GM12801 (cell line): ENCODE measurements at regions not wholly inside any gene's neighbourhood (a gene's known extent, or its start where the extent isn't known, plus 50 kb on each side); places are given as distances from the start of the nearest gene placed in this dataset.

Experiments used
- TF ChIP-seq, protein P1 (sequence below): IDR thresholded peaks from one replicate; pipeline ENCODE4 v1.5.1; 2011; ENCODE audit warnings: control low read depth; ENCODE audit not compliant: insufficient read length; ENCODE audit errors: extremely low read depth

GRCh38 chr5:165617491-165617890, 2112.1 kb downstream of the MAT2B start:
- TF ChIP-seq, protein P1, sequence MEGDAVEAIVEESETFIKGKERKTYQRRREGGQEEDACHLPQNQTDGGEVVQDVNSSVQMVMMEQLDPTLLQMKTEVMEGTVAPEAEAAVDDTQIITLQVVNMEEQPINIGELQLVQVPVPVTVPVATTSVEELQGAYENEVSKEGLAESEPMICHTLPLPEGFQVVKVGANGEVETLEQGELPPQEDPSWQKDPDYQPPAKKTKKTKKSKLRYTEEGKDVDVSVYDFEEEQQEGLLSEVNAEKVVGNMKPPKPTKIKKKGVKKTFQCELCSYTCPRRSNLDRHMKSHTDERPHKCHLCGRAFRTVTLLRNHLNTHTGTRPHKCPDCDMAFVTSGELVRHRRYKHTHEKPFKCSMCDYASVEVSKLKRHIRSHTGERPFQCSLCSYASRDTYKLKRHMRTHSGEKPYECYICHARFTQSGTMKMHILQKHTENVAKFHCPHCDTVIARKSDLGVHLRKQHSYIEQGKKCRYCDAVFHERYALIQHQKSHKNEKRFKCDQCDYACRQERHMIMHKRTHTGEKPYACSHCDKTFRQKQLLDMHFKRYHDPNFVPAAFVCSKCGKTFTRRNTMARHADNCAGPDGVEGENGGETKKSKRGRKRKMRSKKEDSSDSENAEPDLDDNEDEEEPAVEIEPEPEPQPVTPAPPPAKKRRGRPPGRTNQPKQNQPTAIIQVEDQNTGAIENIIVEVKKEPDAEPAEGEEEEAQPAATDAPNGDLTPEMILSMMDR, result no peak

GRCh38 chr5:165620394-165620793, 2115.0 kb downstream of the MAT2B start:
- TF ChIP-seq, protein P1, result no peak

GRCh38 chr5:165622864-165623536, 2117.6 kb downstream of the MAT2B start:
- TF ChIP-seq, protein P1, result no peak

DNA sequence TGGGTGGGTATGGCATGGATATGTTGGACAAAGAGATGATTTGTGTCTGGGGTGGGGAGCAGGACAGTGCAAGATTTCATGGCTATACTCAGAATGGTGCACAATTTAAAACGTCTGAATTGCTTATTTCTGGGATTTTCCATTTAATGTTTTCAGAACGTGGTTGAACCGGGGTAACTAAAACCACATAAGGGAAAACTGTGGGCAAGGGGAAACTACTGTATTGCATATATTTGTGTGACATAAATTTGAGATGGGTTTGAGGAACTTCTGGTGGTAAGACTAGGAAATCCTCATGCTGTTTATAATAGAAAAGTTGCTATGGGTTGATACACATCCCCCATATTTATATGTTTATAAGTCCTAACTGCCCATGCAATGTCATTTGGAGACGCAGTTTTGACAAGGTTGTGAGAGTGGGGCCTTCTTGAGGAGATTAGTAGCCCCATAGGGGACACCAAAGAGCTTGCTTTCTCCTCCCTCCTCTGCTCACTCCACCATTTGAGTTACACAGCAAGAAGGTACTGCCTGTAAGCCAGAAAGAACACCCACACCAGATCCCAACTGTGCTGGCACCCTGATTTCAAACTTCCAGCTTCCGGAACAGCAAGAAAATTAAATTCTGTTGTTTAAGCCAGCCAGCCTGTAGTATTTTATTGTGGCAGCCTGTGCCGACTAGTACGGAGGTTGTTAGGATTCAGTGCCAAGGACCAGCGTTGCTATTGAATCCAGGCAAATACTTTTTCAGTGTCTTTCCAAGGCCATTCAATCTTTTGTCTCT, 2118.9 kb downstream of the MAT2B start:
- TF ChIP-seq, protein P1, result no peak

GRCh38 chr5:165626161-165626560, 2120.7 kb downstream of the MAT2B start:
- TF ChIP-seq, protein P1, result no peak

DNA sequence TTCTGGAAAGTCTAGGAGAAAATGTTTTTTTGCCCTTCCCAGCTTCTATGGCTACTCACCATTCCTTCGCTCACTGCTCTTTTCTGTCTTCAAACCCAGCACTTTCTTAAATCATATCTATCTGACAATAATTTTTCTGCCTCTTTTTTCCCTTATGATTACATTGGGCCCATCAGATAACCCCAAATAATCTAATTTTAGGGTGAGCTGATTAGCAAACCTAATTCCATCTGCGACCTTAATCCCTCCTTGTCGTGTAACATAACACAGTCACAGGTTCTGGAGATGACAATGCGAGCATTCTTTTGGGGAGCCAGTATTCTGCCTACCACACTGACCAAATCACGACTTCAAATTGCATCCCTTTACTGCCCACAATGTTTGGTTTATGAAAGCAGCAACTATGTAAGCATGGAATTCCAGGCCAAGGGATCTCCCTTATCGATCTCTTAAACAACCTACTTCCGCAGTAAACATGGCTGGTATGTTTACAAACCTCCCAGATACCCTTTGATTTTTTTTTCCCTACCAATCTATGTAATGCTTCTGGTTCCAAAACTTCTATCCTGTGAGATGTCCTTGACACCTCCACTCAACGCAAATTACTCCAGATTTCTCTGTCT, 2122.2 kb downstream of the MAT2B start:
- TF ChIP-seq, protein P1, result no peak

- TF ChIP-seq, protein P1, result no peak
Observed at GRCh38 chr5:165630261-165630778, 2124.9 kb downstream of the MAT2B start.
